ENCODE measurements at regions not wholly inside any gene's neighbourhood (a gene's known extent, or its start where the extent isn't known, plus 50 kb on each side); places are given as distances from the start of the nearest gene placed in this dataset.

- no peak overlapping the region for H3K4me3 ChIP-seq (ENCODE audit: low read depth, low read length)
- TF ChIP-seq CTCF (conservative IDR thresholded peaks at IDR 0.05; ENCODE audit: low read depth, low read length): no peak
- DNase-seq (ENCODE audit: low read depth): no peak
These were observed 152.1 kb downstream of the GALC start for GRCh38 chr14:87840906-87841305.

- no peak for DNase-seq (ENCODE audit: low read depth)
- TF ChIP-seq CTCF (conservative IDR thresholded peaks at IDR 0.05; ENCODE audit: low read depth, low read length): no peak
- no peak overlapping the region for H3K4me3 ChIP-seq (ENCODE audit: low read depth, low read length)
These were observed 154.1 kb downstream of the GALC start for GRCh38 chr14:87838931-87839330.

- TF ChIP-seq CTCF (conservative IDR thresholded peaks at IDR 0.05; ENCODE audit: low read depth, low read length): no peak
- DNase-seq (ENCODE audit: low read depth): no peak
- no peak overlapping the region for H3K4me3 ChIP-seq (ENCODE audit: low read depth, low read length)
These were observed 155.7 kb downstream of the GALC start for GRCh38 chr14:87837296-87837695.

GRCh38 chr14:87834594-87834993 lies 158.4 kb downstream of the GALC start:
- TF ChIP-seq CTCF (conservative IDR thresholded peaks at IDR 0.05; ENCODE audit: low read depth, low read length): no peak

GRCh38 chr14:87833026-87833425 lies 160.0 kb downstream of the GALC start:
- no peak for TF ChIP-seq CTCF (conservative IDR thresholded peaks at IDR 0.05; ENCODE audit: low read depth, low read length)
- DNase-seq (ENCODE audit: low read depth): no peak
- no peak overlapping the region for H3K4me3 ChIP-seq (ENCODE audit: low read depth, low read length)

More at GRCh38 chr14:87834594-87834993, 158.4 kb downstream of the GALC start:
- H3K4me3 ChIP-seq (ENCODE audit: low read depth, low read length): no peak overlapping the region
- no peak for DNase-seq (ENCODE audit: low read depth)

- no peak overlapping the region for H3K4me3 ChIP-seq (ENCODE audit: low read depth, low read length)
- no peak for DNase-seq (ENCODE audit: low read depth)
- no peak for TF ChIP-seq CTCF (conservative IDR thresholded peaks at IDR 0.05; ENCODE audit: low read depth, low read length)
These were observed 162.4 kb downstream of the GALC start for GRCh38 chr14:87830443-87831096.

GRCh38 chr14:87829543-87829942 lies 163.4 kb downstream of the GALC start:
- no peak for DNase-seq (ENCODE audit: low read depth)
- no peak for TF ChIP-seq CTCF (conservative IDR thresholded peaks at IDR 0.05; ENCODE audit: low read depth, low read length)
- no peak overlapping the region for H3K4me3 ChIP-seq (ENCODE audit: low read depth, low read length)
